ENCODE measurements at regions not wholly inside any gene's neighbourhood (a gene's known extent, or its start where the extent isn't known, plus 50 kb on each side); places are given as distances from the start of the nearest gene placed in this dataset.

DNA sequence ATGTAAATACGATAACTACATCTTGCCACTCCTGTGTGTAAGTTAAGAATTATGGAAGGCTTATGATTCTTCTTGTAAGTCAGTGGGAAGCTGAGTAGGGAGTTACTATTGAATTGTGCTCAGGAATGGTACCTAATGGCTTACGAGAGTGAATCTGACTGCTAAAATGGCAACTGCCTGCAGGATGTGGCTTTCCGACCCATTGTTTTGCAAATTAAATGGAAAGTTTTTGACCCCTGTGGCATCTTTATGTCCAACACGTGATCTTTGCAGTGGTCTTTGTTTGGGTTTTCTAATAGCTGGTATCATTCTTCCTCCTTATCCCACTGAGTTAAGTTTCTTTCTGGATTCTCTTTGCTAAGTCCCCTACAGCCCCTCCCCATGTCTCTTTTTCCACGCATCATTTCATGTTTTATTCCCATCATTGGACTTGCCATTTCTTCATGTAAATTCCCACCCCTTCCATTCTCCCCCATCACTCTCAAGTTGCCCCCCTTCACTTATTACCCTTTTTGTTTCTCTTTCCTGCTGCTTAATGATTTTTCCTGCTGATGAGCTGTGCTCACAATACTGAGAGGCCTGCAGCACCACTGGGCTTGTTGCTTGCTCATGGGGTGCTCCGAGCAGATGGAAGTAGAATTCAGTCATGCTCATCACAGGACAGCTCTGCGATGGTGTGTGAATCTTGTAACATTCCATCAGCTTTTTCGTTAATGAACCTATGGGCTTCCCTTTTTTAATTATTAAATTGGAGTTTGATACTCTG lies 428.2 kb upstream of the IL12A start:
- TF ChIP-seq, protein P1, sequence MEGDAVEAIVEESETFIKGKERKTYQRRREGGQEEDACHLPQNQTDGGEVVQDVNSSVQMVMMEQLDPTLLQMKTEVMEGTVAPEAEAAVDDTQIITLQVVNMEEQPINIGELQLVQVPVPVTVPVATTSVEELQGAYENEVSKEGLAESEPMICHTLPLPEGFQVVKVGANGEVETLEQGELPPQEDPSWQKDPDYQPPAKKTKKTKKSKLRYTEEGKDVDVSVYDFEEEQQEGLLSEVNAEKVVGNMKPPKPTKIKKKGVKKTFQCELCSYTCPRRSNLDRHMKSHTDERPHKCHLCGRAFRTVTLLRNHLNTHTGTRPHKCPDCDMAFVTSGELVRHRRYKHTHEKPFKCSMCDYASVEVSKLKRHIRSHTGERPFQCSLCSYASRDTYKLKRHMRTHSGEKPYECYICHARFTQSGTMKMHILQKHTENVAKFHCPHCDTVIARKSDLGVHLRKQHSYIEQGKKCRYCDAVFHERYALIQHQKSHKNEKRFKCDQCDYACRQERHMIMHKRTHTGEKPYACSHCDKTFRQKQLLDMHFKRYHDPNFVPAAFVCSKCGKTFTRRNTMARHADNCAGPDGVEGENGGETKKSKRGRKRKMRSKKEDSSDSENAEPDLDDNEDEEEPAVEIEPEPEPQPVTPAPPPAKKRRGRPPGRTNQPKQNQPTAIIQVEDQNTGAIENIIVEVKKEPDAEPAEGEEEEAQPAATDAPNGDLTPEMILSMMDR (IDR thresholded peaks at IDR 0.05; ENCODE audit: control extremely low read depth, extremely low read depth): no peak
- Histone ChIP-seq H3K9ac (ENCODE audit: insufficient read depth in 1 of 2, low read length in 2 of 2) (no peak overlapping the region), H3K4me1 (ENCODE audit: control insufficient read depth in 5 of 5, insufficient read depth in 5 of 5, low read length in 5 of 5) (no peaks in the 10 kb centered on the region), H3K27ac (ENCODE audit: low read depth in 1 of 2, low read length in 1 of 2) (no peak overlapping the region), H3K27me3 (ENCODE audit: control insufficient read depth in 3 of 3, insufficient read depth in 3 of 3, low read length in 2 of 3) (no peaks in the 10 kb centered on the region), H3K9me3 (ENCODE audit: control insufficient read depth in 4 of 4, insufficient read depth in 3 of 4, low read length in 3 of 4) (no peaks in the 10 kb centered on the region), H3K36me3 (ENCODE audit: control insufficient read depth in 4 of 4, insufficient read depth in 4 of 4, low read length in 4 of 4) (no peaks in the 10 kb centered on the region), H3K4me3 (no peak overlapping the region)
- ATAC-seq (ENCODE audit: insufficient read depth, low FRiP score): no peak
- no peak for DNase-seq
- WGBS, 2 donors: 57 to 69% methylated on average over 8 of the region's 8 CpGs

DNA sequence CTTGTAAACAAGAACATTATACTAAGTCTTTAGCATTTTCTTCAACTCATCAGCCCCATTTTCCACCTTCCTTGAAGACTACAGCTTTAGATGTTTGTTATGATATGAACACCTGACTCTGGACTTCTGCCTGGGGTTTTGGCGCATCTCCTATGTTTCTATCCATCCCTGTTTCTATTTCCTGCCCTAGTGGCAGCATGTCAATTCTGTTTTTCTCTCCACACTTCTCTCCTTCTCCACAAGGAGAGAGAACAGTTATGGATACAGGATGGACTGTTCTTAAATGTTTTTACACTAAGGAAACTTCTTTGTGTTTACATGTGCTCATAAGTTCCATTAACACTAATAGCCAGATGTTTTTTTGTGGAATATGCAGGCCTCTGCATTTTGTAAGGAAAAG lies 423.3 kb upstream of the IL12A start:
- no peaks in the 10 kb centered on the region for H3K36me3 ChIP-seq (ENCODE audit: control insufficient read depth in 4 of 4, insufficient read depth in 4 of 4, low read length in 4 of 4)
- H3K4me1 ChIP-seq (ENCODE audit: control insufficient read depth in 5 of 5, insufficient read depth in 5 of 5, low read length in 5 of 5): no peaks in the 10 kb centered on the region
- H3K9ac ChIP-seq (ENCODE audit: insufficient read depth in 1 of 2, low read length in 2 of 2): no peak overlapping the region
- H3K9me3 ChIP-seq (ENCODE audit: control insufficient read depth in 4 of 4, insufficient read depth in 3 of 4, low read length in 3 of 4): no peaks in the 10 kb centered on the region
- ATAC-seq (ENCODE audit: insufficient read depth, low FRiP score) (no peak), DNase-seq (no peak)
- WGBS, 2 donors: 89 to 94% methylated on average over 1 of the region's 1 CpG
- H3K27me3 ChIP-seq (ENCODE audit: control insufficient read depth in 3 of 3, insufficient read depth in 3 of 3, low read length in 2 of 3): no peaks in the 10 kb centered on the region
- no peak overlapping the region for H3K27ac ChIP-seq (ENCODE audit: low read depth in 1 of 2, low read length in 1 of 2)
- TF ChIP-seq, protein P1 (IDR thresholded peaks at IDR 0.05; ENCODE audit: control extremely low read depth, extremely low read depth): no peak
- no peak overlapping the region for H3K4me3 ChIP-seq

DNA sequence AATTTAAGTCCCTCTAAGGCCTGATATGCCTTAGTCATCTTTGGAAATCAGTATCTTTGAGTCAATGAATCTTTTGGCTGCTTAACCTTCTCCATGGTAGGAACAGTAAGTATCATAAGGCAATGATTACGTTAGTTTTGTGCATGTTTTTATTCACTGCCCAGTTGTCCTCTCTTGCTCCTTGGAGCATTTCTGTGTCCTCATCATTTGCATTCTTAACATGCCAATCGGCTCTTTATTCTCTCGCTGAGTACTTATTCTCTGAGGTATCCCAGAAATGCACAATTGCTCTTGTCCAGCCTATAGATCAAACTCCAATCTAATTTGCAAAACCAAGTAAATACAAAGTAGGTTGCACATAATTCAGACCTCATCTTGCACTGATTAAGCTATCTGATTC lies 405.0 kb upstream of the IL12A start:
- H3K4me1 ChIP-seq (ENCODE audit: control insufficient read depth in 5 of 5, insufficient read depth in 5 of 5, low read length in 5 of 5): no peaks in the 10 kb centered on the region
- WGBS, 2 donors: 57 to 69% methylated on average over 3 of the region's 3 CpGs
- H3K9me3 ChIP-seq (ENCODE audit: control insufficient read depth in 4 of 4, insufficient read depth in 3 of 4, low read length in 3 of 4): no peaks in the 10 kb centered on the region
- ATAC-seq (ENCODE audit: insufficient read depth, low FRiP score) (no peak), DNase-seq (no peak)
- H3K9ac ChIP-seq (ENCODE audit: insufficient read depth in 1 of 2, low read length in 2 of 2): no peak overlapping the region
- H3K36me3 ChIP-seq (ENCODE audit: control insufficient read depth in 4 of 4, insufficient read depth in 4 of 4, low read length in 4 of 4): no peaks in the 10 kb centered on the region
- H3K27ac ChIP-seq (ENCODE audit: low read depth in 1 of 2, low read length in 1 of 2): no peak overlapping the region
- TF ChIP-seq, protein P1 (IDR thresholded peaks at IDR 0.05; ENCODE audit: control extremely low read depth, extremely low read depth): no peak
- H3K27me3 ChIP-seq (ENCODE audit: control insufficient read depth in 3 of 3, insufficient read depth in 3 of 3, low read length in 2 of 3): no peaks in the 10 kb centered on the region
- H3K4me3 ChIP-seq: no peak overlapping the region

DNA sequence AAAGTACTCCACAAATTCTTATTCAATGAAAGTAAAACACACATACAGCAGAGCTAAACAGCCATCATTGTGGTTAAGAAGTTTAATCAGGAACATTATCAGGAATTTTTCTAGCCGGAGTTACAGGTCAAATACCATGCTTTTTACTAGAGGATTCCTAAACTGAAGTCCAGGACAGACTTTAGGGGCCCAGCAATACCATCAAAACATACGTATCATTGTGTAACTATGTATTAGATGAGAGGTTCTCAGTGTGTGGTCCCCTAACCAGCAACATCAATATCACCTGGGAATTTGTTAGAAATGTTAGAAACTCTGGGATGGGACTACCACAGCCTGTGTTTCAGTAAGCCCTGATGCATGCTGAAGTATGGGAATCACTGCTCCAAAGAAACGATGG lies 404.2 kb upstream of the IL12A start:
- no peak overlapping the region for H3K27ac ChIP-seq (ENCODE audit: low read depth in 1 of 2, low read length in 1 of 2)
- H3K9ac ChIP-seq (ENCODE audit: insufficient read depth in 1 of 2, low read length in 2 of 2): no peak overlapping the region
- ATAC-seq (ENCODE audit: insufficient read depth, low FRiP score) (no peak), DNase-seq (no peak)
- H3K36me3 ChIP-seq (ENCODE audit: control insufficient read depth in 4 of 4, insufficient read depth in 4 of 4, low read length in 4 of 4): no peaks in the 10 kb centered on the region
- H3K9me3 ChIP-seq (ENCODE audit: control insufficient read depth in 4 of 4, insufficient read depth in 3 of 4, low read length in 3 of 4): no peaks in the 10 kb centered on the region
- H3K27me3 ChIP-seq (ENCODE audit: control insufficient read depth in 3 of 3, insufficient read depth in 3 of 3, low read length in 2 of 3): no peaks in the 10 kb centered on the region
- WGBS, 2 donors: 73 to 80% methylated on average over 3 of the region's 3 CpGs
- H3K4me3 ChIP-seq: no peak overlapping the region
- H3K4me1 ChIP-seq (ENCODE audit: control insufficient read depth in 5 of 5, insufficient read depth in 5 of 5, low read length in 5 of 5): no peaks in the 10 kb centered on the region
- TF ChIP-seq, protein P1 (IDR thresholded peaks at IDR 0.05; ENCODE audit: control extremely low read depth, extremely low read depth): no peak
